DOHH2 (cell line): ENCODE measurements at regions not wholly inside any gene's neighbourhood (a gene's known extent, or its start where the extent isn't known, plus 50 kb on each side); places are given as distances from the start of the nearest gene placed in this dataset.

Experiments used
- H3F3A ChIP-seq: fragments of 200-600 bp; sonication (generic), shearing (Covaris generic); 2 replicates; pipeline ENCODE4 v1.6.0; 2016; ENCODE audit warnings: antibody characterized with exemption, mild to moderate bottlenecking; ENCODE audit not compliant: control insufficient read depth, insufficient read depth
- H3K27ac ChIP-seq: fragments of 200-600 bp; sonication (generic); 2 replicates; pipeline ENCODE4 v1.5.1; 2014; ENCODE audit warnings: low read depth, mild to moderate bottlenecking, low read length, moderate library complexity
- H3K27me3 ChIP-seq: fragments of 200-600 bp; sonication (generic); 2 replicates; pipeline ENCODE4 v1.6.1; 2014; ENCODE audit warnings: mild to moderate bottlenecking, low read length, mixed read lengths; ENCODE audit not compliant: control insufficient read depth
- H3K36me3 ChIP-seq: fragments of 200-600 bp; sonication (generic); 2 replicates; pipeline ENCODE4 v1.6.1; 2014; ENCODE audit warnings: mild to moderate bottlenecking, low read length, moderate library complexity, mixed read lengths; ENCODE audit not compliant: control insufficient read depth
- H3K4me1 ChIP-seq: fragments of 200-600 bp; sonication (generic); 2 replicates; pipeline ENCODE4 v1.6.1; 2014; ENCODE audit warnings: mild to moderate bottlenecking, low read length, mixed read lengths; ENCODE audit not compliant: control insufficient read depth
- H3K4me2 ChIP-seq: fragments of 200-600 bp; sonication (generic); 2 replicates; pipeline ENCODE4 v1.6.0; 2014; ENCODE audit warnings: mild to moderate bottlenecking, low read length, moderate library complexity
- H3K4me3 ChIP-seq: fragments of 200-600 bp; sonication (generic); 2 replicates; pipeline ENCODE4 v1.5.1; 2014; ENCODE audit warnings: mild to moderate bottlenecking, low read length, mixed read lengths
- H3K79me2 ChIP-seq: fragments of 200-600 bp; sonication (generic); 2 replicates; pipeline ENCODE4 v1.6.1; 2014; ENCODE audit warnings: mild to moderate bottlenecking, low read length, mixed read lengths; ENCODE audit not compliant: control insufficient read depth
- H3K9me2 ChIP-seq: fragments of 200-600 bp; sonication (generic); replicated peaks from 2 replicates; pipeline ENCODE4 v1.6.1; 2014; ENCODE audit warnings: mild to moderate bottlenecking, low read length, mixed read lengths; ENCODE audit not compliant: control insufficient read depth
- H3K9me3 ChIP-seq: fragments of 200-600 bp; sonication (generic); 2 replicates; pipeline ENCODE4 v1.6.1; 2014; ENCODE audit warnings: antibody characterized with exemption, low read length, mixed read lengths; ENCODE audit not compliant: control insufficient read depth, insufficient read depth
- H4K20me1 ChIP-seq: fragments of 200-600 bp; sonication (generic); 2 replicates; pipeline ENCODE4 v1.6.0; 2014; ENCODE audit warnings: low read depth, mild to moderate bottlenecking, antibody characterized with exemption, low read length, moderate library complexity; ENCODE audit not compliant: control insufficient read depth, insufficient read depth
- EZH2phosphoT487 ChIP-seq: fragments of 200-600 bp; sonication (generic); IDR thresholded peaks from 2 replicates; pipeline ENCODE4 v1.6.1; 2017; ENCODE audit warnings: borderline replicate concordance, mild to moderate bottlenecking, antibody characterized with exemption, low read length, moderate library complexity, mixed read lengths
- TF ChIP-seq, protein P1 (sequence below): fragments of 200-600 bp; sonication (generic); IDR thresholded peaks from one replicate; pipeline ENCODE4 v1.5.1; 2014; ENCODE audit warnings: antibody characterized with exemption, mild to moderate bottlenecking, low read depth, low read length; ENCODE audit not compliant: poor library complexity, severe bottlenecking

DNA sequence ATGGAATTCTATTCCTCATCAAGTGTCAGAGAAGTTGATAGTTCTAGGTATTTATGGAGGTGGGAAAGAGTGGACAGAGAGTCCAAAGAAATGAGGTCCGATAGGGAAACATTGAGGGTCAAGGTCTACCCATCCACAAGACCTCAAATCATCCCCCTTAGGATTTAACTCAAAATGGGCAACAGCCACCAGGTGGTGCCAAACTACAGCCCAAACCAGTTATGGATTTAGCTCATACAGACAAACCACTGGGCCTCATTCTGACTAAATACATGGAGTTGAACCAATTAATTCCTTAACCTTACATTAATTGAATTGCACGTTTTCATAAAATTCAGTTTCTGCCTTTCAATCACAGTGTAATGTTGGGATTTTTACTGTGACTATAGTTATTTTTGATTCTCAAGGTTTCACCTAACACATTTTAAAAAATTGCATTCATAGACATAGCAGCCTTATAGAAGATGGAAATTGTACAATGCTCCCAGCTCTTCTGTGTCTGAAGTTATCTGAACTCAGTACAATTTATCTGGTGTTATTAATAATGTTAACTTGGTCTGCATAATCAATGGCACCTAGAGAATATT, 98.2 kb upstream of the HNMT start:
- no peaks in the 10 kb centered on the region for H3K4me1 ChIP-seq
- H3K4me2 ChIP-seq = no peak overlapping the region
- no peaks in the 10 kb centered on the region for H3K36me3 ChIP-seq
- H3F3A ChIP-seq = no peaks in the 10 kb centered on the region
- H3K9me3 ChIP-seq = no peaks in the 10 kb centered on the region
- TF ChIP-seq, protein P1, sequence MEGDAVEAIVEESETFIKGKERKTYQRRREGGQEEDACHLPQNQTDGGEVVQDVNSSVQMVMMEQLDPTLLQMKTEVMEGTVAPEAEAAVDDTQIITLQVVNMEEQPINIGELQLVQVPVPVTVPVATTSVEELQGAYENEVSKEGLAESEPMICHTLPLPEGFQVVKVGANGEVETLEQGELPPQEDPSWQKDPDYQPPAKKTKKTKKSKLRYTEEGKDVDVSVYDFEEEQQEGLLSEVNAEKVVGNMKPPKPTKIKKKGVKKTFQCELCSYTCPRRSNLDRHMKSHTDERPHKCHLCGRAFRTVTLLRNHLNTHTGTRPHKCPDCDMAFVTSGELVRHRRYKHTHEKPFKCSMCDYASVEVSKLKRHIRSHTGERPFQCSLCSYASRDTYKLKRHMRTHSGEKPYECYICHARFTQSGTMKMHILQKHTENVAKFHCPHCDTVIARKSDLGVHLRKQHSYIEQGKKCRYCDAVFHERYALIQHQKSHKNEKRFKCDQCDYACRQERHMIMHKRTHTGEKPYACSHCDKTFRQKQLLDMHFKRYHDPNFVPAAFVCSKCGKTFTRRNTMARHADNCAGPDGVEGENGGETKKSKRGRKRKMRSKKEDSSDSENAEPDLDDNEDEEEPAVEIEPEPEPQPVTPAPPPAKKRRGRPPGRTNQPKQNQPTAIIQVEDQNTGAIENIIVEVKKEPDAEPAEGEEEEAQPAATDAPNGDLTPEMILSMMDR = peak; percentile 57
- no peak for TF ChIP-seq EZH2phosphoT487
- H3K79me2 ChIP-seq = no peaks in the 10 kb centered on the region
- H3K27ac ChIP-seq = no peak overlapping the region
- no peaks in the 10 kb centered on the region for H3K9me2 ChIP-seq
- H3K4me3 ChIP-seq = no peak overlapping the region
- H3K27me3 ChIP-seq = no peaks in the 10 kb centered on the region
- H4K20me1 ChIP-seq = no peaks in the 10 kb centered on the region

DNA sequence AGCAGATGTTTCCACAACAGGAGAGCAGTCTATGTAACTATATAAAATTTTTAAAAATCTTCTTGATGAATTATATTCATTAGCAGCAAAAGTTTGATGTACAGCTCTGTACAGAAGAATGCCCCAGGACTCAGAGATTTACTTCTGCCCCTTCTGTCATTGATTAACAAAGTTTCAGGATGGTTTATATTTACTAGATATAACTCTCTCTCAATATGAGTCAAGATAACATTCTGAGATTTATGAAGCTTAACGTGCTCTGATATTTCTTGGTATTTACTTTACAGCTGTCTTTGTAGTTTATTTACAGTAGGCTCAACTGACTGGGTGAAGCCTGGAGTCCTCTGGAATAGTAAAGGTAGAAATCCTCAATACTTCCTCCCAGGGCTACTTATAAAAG, 93.6 kb upstream of the HNMT start:
- H3K27me3 ChIP-seq = no peaks in the 10 kb centered on the region
- no peak overlapping the region for H3K4me3 ChIP-seq
- H3K4me2 ChIP-seq = no peak overlapping the region
- H3K9me2 ChIP-seq = no peaks in the 10 kb centered on the region
- H3K27ac ChIP-seq = no peak overlapping the region
- TF ChIP-seq, protein P1 = no peak
- no peak for TF ChIP-seq EZH2phosphoT487
- no peaks in the 10 kb centered on the region for H4K20me1 ChIP-seq
- H3K9me3 ChIP-seq = no peaks in the 10 kb centered on the region
- no peaks in the 10 kb centered on the region for H3K79me2 ChIP-seq
- no peaks in the 10 kb centered on the region for H3K4me1 ChIP-seq
- H3K36me3 ChIP-seq = no peaks in the 10 kb centered on the region
- H3F3A ChIP-seq = no peaks in the 10 kb centered on the region

DNA sequence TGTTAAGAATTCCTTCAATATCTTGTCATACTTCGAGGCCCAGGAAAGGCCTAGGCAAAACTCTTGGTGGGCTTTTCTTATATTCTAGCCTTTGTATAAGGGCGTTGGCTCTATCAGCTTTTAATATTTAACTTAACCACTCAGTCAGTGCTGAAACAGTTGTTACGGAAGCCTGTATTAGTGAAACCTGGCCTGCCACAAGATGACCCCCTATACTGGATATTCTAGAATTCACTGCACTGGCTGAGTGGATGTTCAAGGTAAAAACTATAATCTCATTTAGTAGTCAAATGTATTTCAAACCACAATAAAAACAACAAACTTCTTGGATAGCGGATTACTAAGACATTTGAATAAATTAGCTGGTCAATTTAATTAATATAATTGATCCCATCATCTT, 91.7 kb upstream of the HNMT start:
- Histone ChIP-seq H3K79me2 (no peaks in the 10 kb centered on the region), H3K4me2 (no peak overlapping the region), H4K20me1 (no peaks in the 10 kb centered on the region), H3K4me3 (no peak overlapping the region), H3F3A (no peaks in the 10 kb centered on the region), H3K9me2 (no peaks in the 10 kb centered on the region), H3K9me3 (no peaks in the 10 kb centered on the region), H3K27me3 (no peaks in the 10 kb centered on the region), H3K36me3 (no peaks in the 10 kb centered on the region), H3K27ac (no peak overlapping the region), H3K4me1 (no peaks in the 10 kb centered on the region)
- TF ChIP-seq EZH2phosphoT487 = no peak
- TF ChIP-seq, protein P1 = no peak
